ENCODE measurements at regions not wholly inside any gene's neighbourhood (a gene's known extent, or its start where the extent isn't known, plus 50 kb on each side); places are given as distances from the start of the nearest gene placed in this dataset.

DNA sequence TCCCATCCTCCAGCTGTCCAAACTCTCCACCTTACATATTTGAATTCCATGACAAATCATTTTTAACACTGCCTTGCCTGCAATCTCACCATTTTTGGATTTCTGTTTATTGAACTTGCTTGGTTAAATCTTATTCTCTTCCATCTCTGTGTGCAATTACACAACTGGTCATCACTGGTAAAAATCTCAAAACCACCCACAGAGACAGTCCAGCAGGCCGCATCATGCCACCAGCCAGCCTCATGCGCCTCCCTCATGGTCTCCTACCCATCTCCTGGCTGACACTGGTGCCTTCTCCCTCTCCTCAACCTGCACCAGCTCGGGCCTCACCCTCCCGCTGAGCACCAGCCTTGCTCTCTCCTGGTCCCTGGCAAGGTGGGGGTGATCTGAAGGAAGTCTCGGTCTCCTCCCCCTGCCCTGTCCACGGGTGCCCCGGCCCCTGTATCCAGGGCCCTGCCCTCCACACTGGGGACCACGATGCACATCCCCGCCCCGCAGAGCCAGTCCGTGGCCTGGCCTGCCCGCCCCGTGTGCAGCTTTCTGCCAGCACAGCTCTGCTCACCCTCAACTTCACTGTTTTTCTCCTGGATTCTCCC lies 92.0 kb downstream of the THBS2 start:
- no peak for TF ChIP-seq ZNF274 (IDR thresholded peaks at IDR 0.05; ENCODE audit: low read depth, low read length)
- no peak for TF ChIP-seq SUZ12 (IDR thresholded peaks at IDR 0.05; ENCODE audit: extremely low read depth, insufficient read depth, insufficient read length)
- TF ChIP-seq YY1 (IDR thresholded peaks at IDR 0.05; ENCODE audit: insufficient read depth, insufficient read length), result no peak
